ENCODE measurements at regions not wholly inside any gene's neighbourhood (a gene's known extent, or its start where the extent isn't known, plus 50 kb on each side); places are given as distances from the start of the nearest gene placed in this dataset.

GRCh38 chr9:129386812-129387177, 208.7 kb upstream of the IER5L start:
- TF ChIP-seq, protein P1, sequence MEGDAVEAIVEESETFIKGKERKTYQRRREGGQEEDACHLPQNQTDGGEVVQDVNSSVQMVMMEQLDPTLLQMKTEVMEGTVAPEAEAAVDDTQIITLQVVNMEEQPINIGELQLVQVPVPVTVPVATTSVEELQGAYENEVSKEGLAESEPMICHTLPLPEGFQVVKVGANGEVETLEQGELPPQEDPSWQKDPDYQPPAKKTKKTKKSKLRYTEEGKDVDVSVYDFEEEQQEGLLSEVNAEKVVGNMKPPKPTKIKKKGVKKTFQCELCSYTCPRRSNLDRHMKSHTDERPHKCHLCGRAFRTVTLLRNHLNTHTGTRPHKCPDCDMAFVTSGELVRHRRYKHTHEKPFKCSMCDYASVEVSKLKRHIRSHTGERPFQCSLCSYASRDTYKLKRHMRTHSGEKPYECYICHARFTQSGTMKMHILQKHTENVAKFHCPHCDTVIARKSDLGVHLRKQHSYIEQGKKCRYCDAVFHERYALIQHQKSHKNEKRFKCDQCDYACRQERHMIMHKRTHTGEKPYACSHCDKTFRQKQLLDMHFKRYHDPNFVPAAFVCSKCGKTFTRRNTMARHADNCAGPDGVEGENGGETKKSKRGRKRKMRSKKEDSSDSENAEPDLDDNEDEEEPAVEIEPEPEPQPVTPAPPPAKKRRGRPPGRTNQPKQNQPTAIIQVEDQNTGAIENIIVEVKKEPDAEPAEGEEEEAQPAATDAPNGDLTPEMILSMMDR (IDR thresholded peaks at IDR 0.05; ENCODE audit: low read depth, low read length, poor library complexity, severe bottlenecking): no peak
- no peak for TF ChIP-seq EZH2phosphoT487 (IDR thresholded peaks at IDR 0.05; ENCODE audit: borderline replicate concordance, low read length)

Data from DOHH2 (cell line).